SIG-M5 (cell line): ENCODE measurements at regions not wholly inside any gene's neighbourhood (a gene's known extent, or its start where the extent isn't known, plus 50 kb on each side); places are given as distances from the start of the nearest gene placed in this dataset.
"Not testable (repeated sequence)": the region's sequence is repeated elsewhere in the genome, so short reads cannot be mapped to it uniquely, and the experiment has no call there.

Experiments used
- DNase-seq: peaks from one replicate; lab custom pipeline; 2025; lab: John Stamatoyannopoulos, UW

DNA sequence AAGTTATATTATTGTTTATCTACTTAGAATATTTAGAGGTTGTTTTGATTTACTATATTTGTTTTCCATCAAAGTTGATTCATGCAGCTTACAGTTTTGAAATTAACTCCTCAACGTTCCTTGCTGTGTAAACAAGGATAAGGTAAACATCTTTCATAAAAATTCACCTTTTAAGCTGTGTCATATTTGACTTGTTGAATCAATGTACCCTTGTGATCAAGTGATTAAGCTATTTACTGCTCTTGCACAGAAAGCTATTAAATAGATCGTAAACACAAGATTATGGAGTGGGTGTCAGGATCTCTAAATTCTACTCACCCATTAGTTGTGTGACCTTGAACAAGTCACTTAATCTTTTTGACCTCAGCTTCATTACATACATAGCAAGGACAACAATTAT is 2054.0 kb upstream of the NUDT12 start:
- DNase-seq: no peak

DNA sequence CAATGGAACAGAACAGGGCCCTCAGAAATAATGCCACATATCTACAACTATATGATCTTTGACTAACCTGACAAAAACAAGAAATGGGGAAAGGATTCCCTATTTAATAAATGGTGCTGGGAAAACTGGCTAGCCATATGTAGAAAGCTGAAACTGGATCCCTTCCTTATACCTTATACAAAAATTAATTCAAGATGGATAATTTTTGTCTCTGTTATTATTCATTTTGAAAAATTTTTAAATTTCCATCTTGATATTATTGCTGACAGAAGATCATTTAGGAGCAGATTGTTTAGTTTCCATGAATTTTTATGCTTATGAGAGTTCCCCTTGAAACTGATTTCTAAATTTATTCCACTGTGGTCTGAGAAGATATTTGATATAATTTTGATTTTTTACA is 2039.8 kb upstream of the NUDT12 start:
- DNase-seq: not testable (repeated sequence)

DNA sequence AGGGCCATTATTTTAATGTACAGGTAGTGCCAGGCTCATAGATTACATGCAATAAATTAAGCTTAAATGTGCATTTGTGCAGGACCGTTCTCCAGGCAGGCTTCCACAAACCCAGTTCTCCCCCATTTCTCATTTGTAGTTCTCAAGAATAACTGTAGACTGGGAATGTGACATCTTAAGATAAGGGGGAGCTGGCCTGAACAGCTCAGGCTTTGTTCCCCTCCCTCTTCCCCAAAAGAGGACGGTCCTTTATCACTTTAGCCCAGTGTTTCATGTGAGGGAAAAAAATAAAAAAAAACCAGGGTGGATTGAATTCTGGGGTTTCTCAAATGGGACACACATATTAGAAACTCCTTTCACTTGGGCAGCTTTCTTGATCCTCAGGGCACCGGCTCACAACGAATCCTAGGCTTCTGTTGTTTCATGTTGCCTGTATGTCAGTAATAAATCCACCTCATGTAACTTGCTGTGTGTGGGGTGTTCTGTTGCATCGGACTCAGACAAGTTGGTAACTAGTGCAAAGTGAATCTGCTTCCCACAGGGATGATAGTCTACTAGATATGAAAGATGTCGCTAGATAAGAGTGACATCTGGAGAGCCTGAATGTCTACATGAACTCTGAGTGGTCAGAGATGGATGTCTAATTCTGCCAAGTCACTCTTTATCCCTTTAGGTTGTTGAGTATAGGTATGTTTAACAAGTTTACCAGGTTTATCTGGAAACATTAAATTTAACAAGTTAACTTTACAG is 2030.6 kb upstream of the NUDT12 start:
- DNase-seq: no peak

DNA sequence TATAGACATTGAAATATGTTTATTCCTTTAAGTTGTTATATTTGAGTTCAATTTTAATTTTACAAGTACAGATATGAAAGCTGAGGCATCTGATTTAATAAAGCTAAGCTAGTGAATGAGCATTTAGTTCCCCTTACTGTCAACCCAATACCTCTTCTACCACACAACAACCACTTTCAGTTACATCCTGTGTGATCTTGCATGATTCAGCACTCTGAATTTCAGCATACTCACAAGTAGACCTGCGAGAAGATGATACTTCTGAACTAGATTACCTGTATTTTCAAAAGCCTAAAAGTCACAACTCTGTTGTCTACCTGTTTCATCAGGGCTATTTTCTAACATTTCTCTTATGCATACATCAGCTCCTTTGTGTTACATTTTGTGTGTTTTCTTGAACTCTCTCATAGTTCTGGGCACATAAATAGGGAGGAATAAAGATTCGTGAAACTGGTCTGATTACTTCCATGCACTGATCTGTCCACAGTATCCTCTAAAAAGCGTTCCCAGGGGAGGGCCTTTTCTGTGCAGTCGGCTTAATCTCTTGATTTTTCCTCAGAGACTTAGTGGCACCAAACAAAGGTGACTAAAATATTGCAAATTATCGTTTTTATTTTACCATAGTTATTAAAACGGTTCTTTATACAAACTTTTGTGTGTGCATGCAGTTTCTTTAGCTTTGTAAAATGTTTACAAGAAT is 2025.5 kb upstream of the NUDT12 start:
- no peak for DNase-seq

DNA sequence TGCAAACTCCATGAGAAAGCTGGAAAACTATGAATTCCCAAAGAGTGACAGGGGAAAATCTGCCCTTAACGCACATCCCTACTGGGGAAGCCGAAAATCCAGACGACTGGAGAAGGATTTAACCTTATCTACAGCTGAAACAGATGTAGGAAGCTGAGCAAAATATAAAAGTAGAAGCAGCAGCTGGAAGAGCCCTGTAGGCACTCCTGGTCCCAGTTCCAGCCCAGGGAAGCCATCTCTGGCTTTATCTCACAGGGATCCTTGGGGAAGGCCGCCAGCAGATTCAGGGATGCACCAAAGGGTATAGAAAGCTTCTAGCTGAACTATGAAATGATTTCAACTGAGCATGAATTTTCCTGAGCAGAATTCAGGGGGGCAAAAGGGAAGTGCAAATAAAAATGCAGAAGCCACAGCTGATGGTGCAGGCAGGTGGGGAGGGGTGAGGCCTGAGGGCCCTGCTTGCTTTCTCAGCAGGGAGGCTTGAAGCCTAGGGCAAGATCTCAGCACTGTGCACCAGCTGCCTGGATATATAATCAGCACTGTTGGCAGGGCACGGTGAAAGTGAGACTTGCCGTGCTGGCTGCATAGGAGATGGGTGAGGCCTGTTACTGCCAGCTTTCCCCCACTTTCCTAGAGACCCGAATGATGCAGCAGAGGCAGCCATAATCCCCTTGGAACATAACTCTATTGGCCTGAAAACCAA is 2019.5 kb upstream of the NUDT12 start:
- no peak for DNase-seq

DNA sequence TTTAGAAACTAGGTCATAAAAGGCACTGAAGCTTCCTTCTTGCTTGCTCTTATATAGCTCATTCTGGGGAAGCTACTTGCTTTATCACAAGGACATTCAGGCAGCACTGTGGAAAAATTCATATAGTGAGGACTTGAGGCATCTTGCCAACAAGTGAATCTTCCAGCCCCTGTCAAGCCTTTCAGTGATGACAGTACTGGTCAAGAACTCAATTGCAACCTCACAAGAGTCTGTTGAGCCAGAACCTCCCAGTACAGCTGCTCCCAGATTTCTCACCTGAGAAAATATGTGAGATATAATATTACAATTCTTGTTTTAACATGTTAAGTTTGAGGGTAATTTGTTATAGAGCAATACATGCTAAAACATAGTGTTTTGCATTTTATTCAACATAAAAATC is 2011.0 kb upstream of the NUDT12 start:
- DNase-seq: no peak

DNA sequence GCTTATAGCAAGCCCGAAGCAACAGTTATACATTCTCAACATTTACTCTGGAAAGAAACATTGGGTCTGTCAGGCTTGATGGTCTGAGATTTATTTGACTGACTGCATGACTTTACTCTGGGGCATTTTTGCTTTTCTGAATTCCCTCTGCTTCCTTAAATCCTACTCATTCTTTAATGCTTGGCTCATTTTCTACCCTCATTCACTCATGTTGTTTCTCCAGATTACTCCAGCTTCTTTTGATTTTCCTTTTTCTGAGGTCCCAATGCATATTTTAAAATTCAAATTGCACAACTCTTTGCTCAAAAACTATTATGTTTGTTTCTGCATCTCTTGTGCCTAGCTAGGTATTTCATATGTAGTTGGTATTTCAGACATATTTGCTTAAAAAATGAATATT is 2002.9 kb upstream of the NUDT12 start:
- no peak for DNase-seq

DNA sequence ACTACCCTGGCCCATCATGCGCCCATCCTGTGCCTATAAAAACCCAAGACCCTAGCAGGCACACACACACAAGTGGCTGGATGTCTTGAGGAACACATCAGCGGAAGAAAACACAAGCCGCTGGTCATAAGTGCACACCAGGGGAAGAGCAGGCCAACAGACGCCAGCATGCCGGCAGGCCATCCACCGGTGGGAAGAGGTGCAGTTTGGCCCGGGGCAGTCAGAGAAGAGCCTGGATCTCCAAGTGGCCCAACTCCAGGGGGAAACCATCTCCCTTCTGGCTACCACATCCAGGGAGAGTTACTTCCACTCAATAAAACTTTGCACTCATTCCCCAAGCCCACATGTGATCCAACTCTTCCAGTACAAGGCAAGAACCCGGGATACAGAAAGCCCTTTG is 2001.3 kb upstream of the NUDT12 start:
- no peak for DNase-seq

DNA sequence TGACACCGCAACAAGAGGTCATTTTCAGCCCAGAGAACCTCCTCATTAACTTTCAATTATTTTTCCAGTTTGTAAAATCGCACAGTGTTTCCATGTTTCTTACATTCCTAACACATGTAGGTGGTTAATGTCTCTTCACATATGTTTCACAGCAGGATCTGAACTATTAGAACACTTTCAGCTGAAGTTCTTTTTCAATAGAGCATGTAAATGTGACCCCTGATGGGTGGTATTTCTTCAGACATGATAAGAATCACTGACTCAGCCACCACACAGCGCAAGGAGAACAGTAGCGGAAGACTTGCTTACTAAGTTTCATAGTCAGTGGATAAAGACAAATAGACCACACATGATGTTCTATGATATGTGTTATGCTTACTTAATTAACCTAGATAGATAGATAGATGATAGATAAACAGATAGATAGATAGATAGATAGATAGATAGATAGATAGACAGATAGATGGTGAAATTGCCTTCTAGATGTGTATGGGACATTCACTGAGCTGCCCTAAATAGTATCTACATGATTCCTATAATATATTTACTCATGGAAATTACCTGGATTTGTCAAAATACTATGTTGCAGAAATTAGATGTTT is 1992.1 kb upstream of the NUDT12 start:
- DNase-seq: no peak

DNA sequence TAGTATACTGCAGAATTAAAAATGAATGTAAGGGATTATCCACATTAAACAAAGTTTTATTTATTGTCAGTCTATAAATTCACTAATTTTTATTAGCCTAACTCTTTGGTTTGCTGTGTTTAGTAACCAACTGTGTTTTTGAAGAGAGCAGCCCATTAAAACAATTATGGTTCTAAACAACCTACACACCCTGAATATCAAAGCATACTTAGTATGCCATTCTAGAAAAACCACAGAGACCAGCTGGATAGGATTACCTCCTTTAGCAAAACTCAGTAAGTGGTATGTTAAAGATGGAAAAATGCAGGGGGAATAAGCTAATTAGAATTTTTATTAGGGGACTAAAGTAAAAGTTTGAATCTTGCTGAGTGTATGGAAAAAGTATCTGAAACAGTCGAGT is 1981.7 kb upstream of the NUDT12 start:
- no peak for DNase-seq

DNA sequence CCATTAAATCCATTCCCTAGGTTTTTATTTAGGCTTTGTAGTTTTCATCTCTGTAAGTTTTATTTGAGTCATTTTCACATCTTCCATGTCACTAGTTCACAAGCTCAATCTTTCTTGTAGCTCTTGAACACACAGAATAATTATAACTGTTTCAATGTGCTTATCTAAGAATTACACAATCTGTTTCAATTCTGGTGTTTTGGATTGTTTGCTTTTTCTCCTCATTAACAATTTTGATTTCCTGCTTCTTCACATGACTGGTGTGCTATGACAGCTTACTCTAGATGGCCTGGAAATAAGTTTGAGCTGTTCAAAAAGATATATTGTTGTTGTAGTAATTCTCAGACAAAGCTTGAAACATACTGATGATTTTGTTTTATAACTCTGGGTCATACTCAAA is 1974.1 kb upstream of the NUDT12 start:
- DNase-seq: no peak

DNA sequence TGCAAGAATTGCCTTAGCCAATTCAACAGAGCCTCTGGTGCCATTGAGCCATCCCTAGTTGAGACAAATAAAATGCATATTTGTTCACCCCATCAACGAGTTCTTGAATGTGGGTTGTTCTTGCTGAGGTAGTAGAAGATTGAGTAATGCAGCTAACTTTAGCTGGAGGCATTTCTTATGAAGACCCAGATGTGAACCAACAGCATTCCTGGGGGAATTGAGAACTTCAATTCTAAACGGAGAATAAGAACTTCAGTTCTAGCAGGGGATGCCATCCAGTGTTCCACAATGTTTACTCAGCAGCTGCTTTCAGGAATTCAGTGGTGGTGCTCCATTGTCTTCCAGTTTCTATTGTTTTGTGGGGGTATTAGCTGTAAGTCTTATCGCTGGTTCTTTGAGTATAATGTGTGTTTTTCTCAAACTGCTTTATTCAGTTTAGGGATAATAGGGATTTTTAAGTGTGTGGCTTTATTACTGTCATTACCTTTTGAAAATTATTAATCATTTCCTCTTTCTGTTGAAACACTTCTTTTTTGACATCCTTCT is 1968.2 kb upstream of the NUDT12 start:
- no peak for DNase-seq

DNA sequence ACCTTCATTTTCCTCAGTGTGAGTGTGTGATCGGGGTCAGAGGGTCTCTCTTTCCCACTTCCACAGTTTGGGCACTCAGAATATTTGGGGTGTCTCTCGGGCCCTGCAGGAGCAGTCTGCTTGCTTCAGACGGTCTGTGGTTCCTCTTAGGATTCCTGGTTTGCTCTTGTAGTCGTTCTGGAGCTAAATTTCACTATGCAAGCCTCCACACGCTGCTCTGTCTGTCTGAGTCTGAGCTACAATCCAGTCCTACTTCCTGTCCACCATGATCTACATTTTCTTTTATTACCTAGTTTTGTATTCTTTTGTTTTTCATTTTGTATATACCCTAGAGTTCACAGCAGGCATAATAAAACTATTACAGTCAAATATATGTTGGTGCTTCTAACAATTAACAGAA is 1967.3 kb upstream of the NUDT12 start:
- no peak for DNase-seq

DNA sequence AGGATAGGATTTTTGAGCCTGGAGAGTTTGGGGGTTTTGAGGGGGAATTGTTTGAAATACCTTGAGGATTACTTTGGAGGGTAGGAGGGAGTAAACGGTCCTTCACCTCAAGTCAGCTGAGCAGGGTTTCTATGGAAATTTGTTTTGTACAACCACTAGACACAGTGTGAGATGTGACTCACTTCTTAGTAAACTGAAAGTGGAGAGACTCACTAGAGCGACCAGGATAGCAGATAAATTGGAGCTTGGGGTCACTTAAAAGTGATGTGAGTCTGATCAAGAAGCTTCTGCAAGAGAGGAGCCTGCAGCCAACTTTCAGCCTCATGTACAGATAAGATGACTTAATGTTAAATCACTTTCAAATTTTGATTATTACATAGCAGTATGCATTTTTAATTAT is 1945.9 kb upstream of the NUDT12 start:
- DNase-seq: no peak

DNA sequence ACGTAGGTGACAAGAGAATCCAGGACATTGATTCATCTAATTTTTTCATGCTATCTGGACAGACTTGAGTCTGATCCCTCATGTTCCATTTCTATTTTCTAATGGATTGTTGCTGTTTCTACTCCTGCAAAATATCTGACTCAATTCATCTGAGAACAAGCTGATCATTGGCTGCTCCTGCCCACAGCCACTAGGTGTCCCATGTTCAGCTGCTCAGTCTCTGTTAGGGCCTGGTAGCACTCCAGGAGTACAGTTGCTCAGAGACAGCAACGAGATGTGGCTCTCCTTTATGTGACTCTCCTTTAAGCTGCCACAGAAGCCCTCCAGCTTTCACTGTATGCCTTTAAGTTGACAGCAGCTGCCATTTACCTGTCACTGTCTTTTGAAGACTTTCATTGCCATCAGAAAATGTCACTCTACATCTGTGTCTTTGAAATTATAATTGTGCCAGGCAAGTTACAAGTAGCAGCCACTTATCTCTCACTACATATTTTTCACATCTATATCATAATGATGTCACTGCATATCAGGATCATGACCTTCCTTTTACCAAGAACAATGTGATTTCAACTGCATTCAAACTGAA is 1944.2 kb upstream of the NUDT12 start:
- DNase-seq: no peak

DNA sequence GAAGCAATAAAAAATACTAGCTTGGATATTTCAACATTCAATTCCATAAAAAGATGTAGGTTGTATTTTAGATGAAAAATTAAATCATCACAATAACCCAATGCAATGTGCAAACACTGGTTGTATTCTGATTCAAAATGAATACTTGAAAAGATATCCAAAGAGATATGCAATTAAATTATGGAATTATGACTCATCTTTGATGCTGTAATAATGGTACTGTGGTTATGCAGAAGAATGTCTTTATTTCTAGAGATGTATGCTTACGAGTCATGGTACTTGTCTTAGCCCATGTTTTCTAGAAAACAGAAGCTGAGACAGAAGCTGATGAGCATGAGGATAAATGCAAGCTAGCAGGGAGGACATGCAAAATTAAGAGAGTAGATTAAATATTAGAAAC is 1941.4 kb upstream of the NUDT12 start:
- DNase-seq: peak; percentile 8

DNA sequence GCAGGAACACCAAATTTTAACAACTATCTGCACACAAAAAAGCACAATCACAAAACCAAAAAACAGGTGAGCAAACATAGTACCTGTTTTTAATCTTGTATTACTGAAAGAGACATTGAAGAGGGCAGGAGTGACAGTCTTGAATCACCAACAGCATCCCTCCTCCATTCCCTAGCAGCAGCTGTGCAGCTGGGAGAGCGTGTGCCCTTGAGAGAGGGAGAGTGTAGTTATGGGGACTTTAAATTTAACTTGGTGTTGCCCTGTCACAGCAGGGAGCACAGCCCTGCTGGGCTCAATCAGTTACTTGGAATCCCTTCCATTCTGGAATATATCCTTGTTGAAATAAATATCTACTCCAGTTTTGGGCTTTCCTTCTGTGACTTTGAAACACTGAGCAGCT is 1938.7 kb upstream of the NUDT12 start:
- no peak for DNase-seq

DNA sequence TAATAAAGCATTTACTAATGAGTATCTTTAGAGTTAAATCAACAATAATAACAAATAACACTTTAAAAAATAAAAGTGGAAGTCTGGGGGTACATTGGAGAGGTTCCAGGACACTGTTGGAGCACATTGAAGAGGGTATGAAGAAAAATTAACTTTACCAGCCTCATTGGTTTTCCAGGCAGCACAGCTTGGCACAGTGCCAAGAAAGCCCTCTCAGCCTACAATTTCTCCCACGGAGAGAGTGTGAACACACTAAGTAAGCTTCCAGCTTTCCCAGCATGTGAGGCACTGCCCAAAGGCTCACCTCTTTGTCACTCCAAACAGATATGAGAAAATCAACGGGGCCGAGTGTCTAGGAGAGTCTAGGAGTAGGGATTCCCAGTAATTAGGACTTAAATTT is 1912.8 kb upstream of the NUDT12 start:
- no peak for DNase-seq

DNA sequence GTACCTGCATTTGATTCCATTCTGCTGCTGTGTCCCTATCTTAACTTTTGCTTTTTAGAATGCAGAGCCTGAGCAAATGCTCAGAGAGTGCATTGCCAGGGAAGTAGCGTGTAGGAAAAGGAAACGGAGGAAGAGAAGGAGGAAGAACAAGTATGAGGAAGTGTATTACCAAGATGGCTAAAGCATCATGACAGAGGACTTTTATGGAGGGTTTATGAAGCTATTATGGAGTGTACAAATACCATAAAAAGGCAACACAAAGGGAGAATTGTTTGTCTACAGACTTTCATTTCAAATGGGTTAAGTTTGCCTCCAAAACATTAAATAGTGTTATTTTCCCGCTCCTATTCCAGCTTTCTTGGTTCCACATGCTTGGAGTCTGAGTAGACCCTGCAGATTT is 1899.8 kb upstream of the NUDT12 start:
- no peak for DNase-seq

DNA sequence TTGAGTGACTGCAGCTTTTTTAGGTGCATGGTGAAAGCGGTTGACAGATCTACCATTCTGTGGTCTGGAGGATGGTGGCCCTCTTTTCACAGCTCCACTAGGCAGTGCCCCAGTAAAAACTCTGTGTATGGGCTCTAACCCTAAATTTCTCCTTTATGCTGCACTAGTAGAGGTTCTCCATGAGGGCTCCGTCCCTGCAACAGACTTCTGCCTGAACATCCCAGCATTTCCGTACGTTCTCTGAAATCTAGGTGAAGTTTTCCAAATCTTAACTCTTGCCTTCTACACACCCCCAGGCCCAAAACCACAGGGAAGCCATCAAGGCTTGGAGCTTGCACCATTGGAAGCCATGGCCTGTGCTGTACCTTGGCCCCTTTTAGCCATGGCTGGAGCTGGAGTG is 1898.1 kb upstream of the NUDT12 start:
- DNase-seq: no peak

DNA sequence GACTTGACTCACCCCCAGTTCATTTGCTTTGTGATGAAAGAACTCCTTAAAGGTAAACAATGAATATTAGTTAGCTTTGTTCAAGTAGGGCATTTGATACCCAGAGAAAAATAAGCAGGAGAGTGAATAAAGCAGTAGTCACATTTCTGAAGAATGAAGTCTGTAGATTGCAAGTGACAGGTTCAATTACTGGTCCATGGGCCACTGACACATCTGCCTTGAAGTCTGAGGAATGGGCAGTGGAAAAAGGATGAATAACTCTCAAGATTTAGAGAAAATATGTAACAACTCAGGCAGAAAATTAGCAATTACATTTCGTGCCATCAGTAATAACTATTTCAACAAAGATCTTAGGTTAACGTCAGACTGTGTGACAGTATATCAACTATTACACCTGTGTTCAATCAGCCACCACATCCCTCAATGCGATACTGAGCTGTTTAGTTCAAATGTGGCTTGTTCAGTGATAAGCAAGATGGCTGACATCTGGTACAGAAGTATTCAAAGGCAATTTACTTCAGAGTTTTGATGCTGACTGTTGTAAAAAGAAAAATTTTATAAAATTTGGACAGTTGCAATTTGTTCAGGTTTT is 1890.7 kb upstream of the NUDT12 start:
- DNase-seq: no peak

DNA sequence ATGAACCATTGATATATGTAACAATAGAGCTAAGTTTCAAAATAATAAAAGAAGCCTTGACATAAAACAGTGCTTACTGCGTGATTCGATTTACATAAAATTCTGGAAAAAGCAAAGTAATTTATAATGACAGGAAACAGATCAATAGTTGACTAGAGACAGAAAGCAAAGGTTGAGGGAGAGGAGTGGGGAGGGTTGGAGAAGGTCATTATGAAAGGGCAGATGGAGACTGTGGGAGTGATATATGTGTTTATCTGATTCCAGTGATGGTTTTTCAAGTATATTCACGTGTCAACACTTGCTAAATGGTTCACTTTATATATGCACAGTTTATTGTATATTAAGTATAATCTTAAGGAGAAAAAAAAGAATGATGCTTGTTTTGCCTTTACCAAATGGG is 1885.7 kb upstream of the NUDT12 start:
- no peak for DNase-seq
